Fibroblast of upper back skin (primary cell): ENCODE measurements at regions not wholly inside any gene's neighbourhood (a gene's known extent, or its start where the extent isn't known, plus 50 kb on each side); places are given as distances from the start of the nearest gene placed in this dataset.

Source experiments
- DNase-seq: peaks from one replicate; pipeline ENCODE4 v3.0.0-alpha.2; 2013

GRCh38 chr12:18207266-18207665 is 54.1 kb upstream of the PIK3C2G start:
- DNase-seq = no peak

GRCh38 chr12:18206198-18206597 is 55.1 kb upstream of the PIK3C2G start:
- no peak for DNase-seq

- no peak for DNase-seq
These were observed 57.3 kb upstream of the PIK3C2G start for GRCh38 chr12:18204053-18204452.

- DNase-seq = no peak
These were observed 69.2 kb upstream of the PIK3C2G start for GRCh38 chr12:18192119-18192518.

- DNase-seq = no peak
These were observed 78.2 kb upstream of the PIK3C2G start for GRCh38 chr12:18183141-18183540.

- peak; percentile 69 for DNase-seq
These were observed 81.6 kb upstream of the RERGL start for GRCh38 chr12:18171571-18171970.

GRCh38 chr12:18168016-18168415 is 78.0 kb upstream of the RERGL start:
- no peak for DNase-seq

- DNase-seq = no peak
These were observed 75.9 kb upstream of the RERGL start for GRCh38 chr12:18165889-18166288.

GRCh38 chr12:18165422-18165871 is 75.5 kb upstream of the RERGL start:
- peak; percentile 47 for DNase-seq

- DNase-seq = no peak
These were observed 70.9 kb upstream of the RERGL start for GRCh38 chr12:18160901-18161300.

- DNase-seq = peak; percentile 44
These were observed 69.0 kb upstream of the RERGL start for GRCh38 chr12:18158774-18159557.

GRCh38 chr12:18153826-18154225 is 63.8 kb upstream of the RERGL start:
- no peak for DNase-seq

- no peak for DNase-seq
These were observed 61.0 kb upstream of the RERGL start for GRCh38 chr12:18151036-18151435.

- peak; percentile 12 for DNase-seq
These were observed 59.0 kb upstream of the RERGL start for GRCh38 chr12:18148961-18149360.

- DNase-seq = no peak
These were observed 56.4 kb upstream of the RERGL start for GRCh38 chr12:18146363-18146762.

GRCh38 chr12:18145924-18146323 is 55.9 kb upstream of the RERGL start:
- no peak for DNase-seq

- DNase-seq = peak; percentile 54
These were observed 51.3 kb upstream of the RERGL start for GRCh38 chr12:18141048-18141982.

GRCh38 chr12:18139989-18140596 is 50.1 kb upstream of the RERGL start:
- peak; percentile 42 for DNase-seq
